WTC11 (cell line): ENCODE measurements at regions not wholly inside any gene's neighbourhood (a gene's known extent, or its start where the extent isn't known, plus 50 kb on each side); places are given as distances from the start of the nearest gene placed in this dataset.

Experiments
- ATAC-seq: fragments of 200-7000 bp; cut with Tn5 transposase; 2 replicates; pipeline ENCODE4 v1.10.0; 2021; ENCODE audit warnings: mild to moderate bottlenecking, moderate library complexity
- CTCF ChIA-PET: fragments of 300-600 bp; sonication (Branson Sonifier 250); formaldehyde crosslinking; loops from one replicate; lab custom pipeline; 2021; ENCODE audit warnings: antibody characterized with exemption; lab: Charles Lee
- POLR2A ChIA-PET: fragments of 350-600 bp; sonication (Branson Sonifier 250); formaldehyde crosslinking; loops from one replicate; lab custom pipeline; 2021; ENCODE audit warnings: antibody characterized with exemption; lab: Charles Lee
- DNase-seq: peaks from one replicate; pipeline ENCODE4 v3.0.0; 2021; ENCODE audit warnings: low spot score
- H3K27ac Mint-ChIP-seq: 2 replicates; pipeline ENCODE4 v1.8.0; 2021; ENCODE audit warnings: mixed read lengths
- H3K27me3 Mint-ChIP-seq: 2 replicates; pipeline ENCODE4 v1.8.0; 2021; ENCODE audit warnings: low read depth, mild to moderate bottlenecking, moderate library complexity, mixed read lengths
- H3K36me3 Mint-ChIP-seq: 2 replicates; pipeline ENCODE4 v1.8.0; 2021; ENCODE audit warnings: mixed read lengths
- H3K4me1 Mint-ChIP-seq: 2 replicates; pipeline ENCODE4 v1.8.0; 2022; ENCODE audit warnings: mixed read lengths
- H3K4me3 Mint-ChIP-seq: 2 replicates; pipeline ENCODE4 v1.8.0; 2021; ENCODE audit warnings: mild to moderate bottlenecking, moderate library complexity, mixed read lengths
- H3K9me3 Mint-ChIP-seq: 2 replicates; pipeline ENCODE4 v1.8.0; 2021; ENCODE audit warnings: mixed read lengths
- ESRRA ChIP-seq: sonication (generic); formaldehyde crosslinking; IDR thresholded peaks from 2 replicates; pipeline ENCODE4 v1.8.1; 2022; ENCODE audit warnings: mild to moderate bottlenecking, missing genetic modification reagents, borderline replicate concordance
- FOXJ3 ChIP-seq: sonication (generic); formaldehyde crosslinking; IDR thresholded peaks from 2 replicates; pipeline ENCODE4 v1.9.0; 2021; ENCODE audit warnings: missing genetic modification reagents, mild to moderate bottlenecking, borderline replicate concordance
- IRF2 ChIP-seq: sonication (generic); formaldehyde crosslinking; IDR thresholded peaks from 2 replicates; pipeline ENCODE4 v1.8.0; 2022; ENCODE audit warnings: low read depth, missing genetic modification reagents, borderline replicate concordance
- JAZF1 ChIP-seq: fragments of 250-450 bp; sonication (Bioruptor Pico); IDR thresholded peaks from 2 replicates; pipeline ENCODE4 v1.9.0; 2021; ENCODE audit warnings: moderate library complexity, mild to moderate bottlenecking, inconsistent platforms
- NFE2L1 ChIP-seq: sonication (generic); formaldehyde crosslinking; IDR thresholded peaks from 2 replicates; pipeline ENCODE4 v1.8.1; 2023; ENCODE audit warnings: missing genetic modification reagents
- NFYB ChIP-seq: sonication (generic); formaldehyde crosslinking; conservative IDR thresholded peaks from 2 replicates; pipeline ENCODE4 v1.8.0; 2022; ENCODE audit warnings: low read depth, missing genetic modification reagents
- NR2C2 ChIP-seq: sonication (generic); formaldehyde crosslinking; IDR thresholded peaks from 2 replicates; pipeline ENCODE4 v1.8.0; 2022; ENCODE audit warnings: mild to moderate bottlenecking, missing genetic modification reagents
- SP1 ChIP-seq: sonication (generic); formaldehyde crosslinking; conservative IDR thresholded peaks from 2 replicates; pipeline ENCODE4 v1.8.1; 2022; ENCODE audit warnings: missing genetic modification reagents
- TP53 ChIP-seq: sonication (generic); formaldehyde crosslinking; IDR thresholded peaks from 2 replicates; pipeline ENCODE4 v1.8.1; 2023; ENCODE audit warnings: mild to moderate bottlenecking, missing genetic modification reagents
- USF2 ChIP-seq: sonication (generic); formaldehyde crosslinking; IDR thresholded peaks from 2 replicates; pipeline ENCODE4 v1.8.1; 2023; ENCODE audit warnings: mild to moderate bottlenecking, missing genetic modification reagents, moderate library complexity
- ZNF219 ChIP-seq: sonication (generic); formaldehyde crosslinking; IDR thresholded peaks from 2 replicates; pipeline ENCODE4 v1.8.0; 2023; ENCODE audit warnings: missing genetic modification reagents, mild to moderate bottlenecking, borderline replicate concordance
- ZNF263 ChIP-seq: sonication (generic); formaldehyde crosslinking; IDR thresholded peaks from 2 replicates; pipeline ENCODE4 v1.8.1; 2022; ENCODE audit warnings: low read depth, mild to moderate bottlenecking, moderate library complexity, missing genetic modification reagents
- TF ChIP-seq, protein P1 (sequence below): sonication (generic); formaldehyde crosslinking; IDR thresholded peaks from 2 replicates; pipeline ENCODE4 v1.8.0; 2023; ENCODE audit warnings: missing genetic modification reagents, mild to moderate bottlenecking, borderline replicate concordance
- TF ChIP-seq, protein P2 (sequence below): fragments of 250-450 bp; sonication (Bioruptor Pico); conservative IDR thresholded peaks from 2 replicates; pipeline ENCODE4 v1.9.0; 2021; ENCODE audit warnings: mild to moderate bottlenecking
- TF ChIP-seq, protein P3 (sequence below): sonication (generic); formaldehyde crosslinking; IDR thresholded peaks from 2 replicates; pipeline ENCODE4 v1.8.1; 2022; ENCODE audit warnings: low read depth, missing genetic modification reagents, borderline replicate concordance
- TF ChIP-seq, protein P4 (sequence below): sonication (generic); formaldehyde crosslinking; IDR thresholded peaks from 2 replicates; pipeline ENCODE4 v1.8.1; 2023; ENCODE audit warnings: mild to moderate bottlenecking, missing genetic modification reagents
- TF ChIP-seq, protein P5 (sequence below): sonication (generic); formaldehyde crosslinking; IDR thresholded peaks from 2 replicates; pipeline ENCODE4 v1.8.1; 2022; ENCODE audit warnings: low read depth, mild to moderate bottlenecking, moderate library complexity, missing genetic modification reagents, borderline replicate concordance

DNA sequence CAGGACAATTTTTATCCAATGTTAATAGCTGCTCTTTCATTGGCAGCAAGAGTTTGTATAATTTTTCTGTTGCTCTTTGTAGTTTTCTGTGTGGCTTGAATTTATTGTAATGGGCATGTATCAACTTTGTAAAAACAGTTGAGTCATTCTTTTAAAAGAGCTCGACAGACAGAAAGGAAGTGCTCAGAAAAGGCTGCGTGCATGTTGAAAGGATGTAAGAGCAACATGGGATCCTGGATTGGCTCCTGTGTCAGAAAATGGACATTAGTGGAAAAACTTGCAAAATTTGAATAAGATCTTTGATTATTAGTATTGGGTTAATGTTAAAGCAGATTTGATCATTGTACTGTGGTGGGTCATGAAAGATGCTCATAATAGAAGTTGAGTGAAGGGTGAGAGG lies 93.3 kb upstream of the CDC42EP3 start:
- no peak for DNase-seq
- H3K36me3 Mint-ChIP-seq: peaks cover 2% of the 10 kb centered on the region; the same call in 1 of the 2 replicates

More for the DNA sequence above, 93.3 kb upstream of the CDC42EP3 start:
- Mint-ChIP-seq H3K4me1 (peaks cover 12% of the 10 kb centered on the region), H3K4me3 (no peak overlapping the region), H3K9me3 (peaks cover 6% of the 10 kb centered on the region; the same call in 1 of the 2 replicates), H3K27ac (no peak overlapping the region), H3K27me3 (no peaks in the 10 kb centered on the region)
- ATAC-seq: no peak
- TF ChIP-seq ZNF263 (CRISPR knock-in tag): no peak
- TF ChIP-seq FOXJ3: no peak
- TF ChIP-seq, protein P1, sequence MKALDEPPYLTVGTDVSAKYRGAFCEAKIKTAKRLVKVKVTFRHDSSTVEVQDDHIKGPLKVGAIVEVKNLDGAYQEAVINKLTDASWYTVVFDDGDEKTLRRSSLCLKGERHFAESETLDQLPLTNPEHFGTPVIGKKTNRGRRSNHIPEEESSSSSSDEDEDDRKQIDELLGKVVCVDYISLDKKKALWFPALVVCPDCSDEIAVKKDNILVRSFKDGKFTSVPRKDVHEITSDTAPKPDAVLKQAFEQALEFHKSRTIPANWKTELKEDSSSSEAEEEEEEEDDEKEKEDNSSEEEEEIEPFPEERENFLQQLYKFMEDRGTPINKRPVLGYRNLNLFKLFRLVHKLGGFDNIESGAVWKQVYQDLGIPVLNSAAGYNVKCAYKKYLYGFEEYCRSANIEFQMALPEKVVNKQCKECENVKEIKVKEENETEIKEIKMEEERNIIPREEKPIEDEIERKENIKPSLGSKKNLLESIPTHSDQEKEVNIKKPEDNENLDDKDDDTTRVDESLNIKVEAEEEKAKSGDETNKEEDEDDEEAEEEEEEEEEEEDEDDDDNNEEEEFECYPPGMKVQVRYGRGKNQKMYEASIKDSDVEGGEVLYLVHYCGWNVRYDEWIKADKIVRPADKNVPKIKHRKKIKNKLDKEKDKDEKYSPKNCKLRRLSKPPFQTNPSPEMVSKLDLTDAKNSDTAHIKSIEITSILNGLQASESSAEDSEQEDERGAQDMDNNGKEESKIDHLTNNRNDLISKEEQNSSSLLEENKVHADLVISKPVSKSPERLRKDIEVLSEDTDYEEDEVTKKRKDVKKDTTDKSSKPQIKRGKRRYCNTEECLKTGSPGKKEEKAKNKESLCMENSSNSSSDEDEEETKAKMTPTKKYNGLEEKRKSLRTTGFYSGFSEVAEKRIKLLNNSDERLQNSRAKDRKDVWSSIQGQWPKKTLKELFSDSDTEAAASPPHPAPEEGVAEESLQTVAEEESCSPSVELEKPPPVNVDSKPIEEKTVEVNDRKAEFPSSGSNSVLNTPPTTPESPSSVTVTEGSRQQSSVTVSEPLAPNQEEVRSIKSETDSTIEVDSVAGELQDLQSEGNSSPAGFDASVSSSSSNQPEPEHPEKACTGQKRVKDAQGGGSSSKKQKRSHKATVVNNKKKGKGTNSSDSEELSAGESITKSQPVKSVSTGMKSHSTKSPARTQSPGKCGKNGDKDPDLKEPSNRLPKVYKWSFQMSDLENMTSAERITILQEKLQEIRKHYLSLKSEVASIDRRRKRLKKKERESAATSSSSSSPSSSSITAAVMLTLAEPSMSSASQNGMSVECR (CRISPR knock-in tag): no peak
- TF ChIP-seq, protein P2, sequence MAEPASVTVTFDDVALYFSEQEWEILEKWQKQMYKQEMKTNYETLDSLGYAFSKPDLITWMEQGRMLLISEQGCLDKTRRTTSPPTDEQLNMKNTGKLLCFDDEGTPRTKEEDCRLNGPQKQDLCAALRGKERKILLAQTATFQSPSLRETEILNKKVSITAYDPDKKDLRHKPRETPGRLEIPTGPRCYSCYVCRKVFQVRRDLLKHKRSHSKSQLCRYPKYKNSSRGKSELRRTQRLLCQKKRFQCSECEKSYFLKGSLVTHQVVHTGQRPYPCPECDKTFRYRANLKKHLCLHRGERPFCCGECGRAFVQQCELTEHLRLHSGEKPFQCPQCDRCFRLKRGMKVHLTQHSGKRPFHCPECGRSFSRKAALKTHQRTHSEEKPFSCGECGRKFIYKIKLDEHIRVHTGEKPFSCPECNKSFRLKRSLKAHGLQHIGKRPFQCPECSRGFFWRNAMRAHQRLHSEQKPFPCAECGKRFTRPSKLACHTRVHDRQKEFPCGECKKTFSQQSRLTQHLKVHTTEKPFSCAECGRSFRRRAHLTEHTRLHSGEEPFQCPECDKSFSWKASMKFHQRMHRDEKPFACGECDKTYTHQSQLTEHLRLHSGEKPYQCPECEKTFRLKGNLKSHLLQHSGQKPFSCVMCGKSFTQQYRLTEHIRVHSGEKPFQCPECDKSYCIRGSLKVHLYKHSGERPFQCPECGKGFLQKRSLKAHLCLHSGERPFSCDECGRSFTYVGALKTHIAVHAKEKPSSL: no peak
- TF ChIP-seq NFYB (CRISPR knock-in tag): no peak
- TF ChIP-seq NR2C2 (CRISPR knock-in tag): no peak
- TF ChIP-seq, protein P3, sequence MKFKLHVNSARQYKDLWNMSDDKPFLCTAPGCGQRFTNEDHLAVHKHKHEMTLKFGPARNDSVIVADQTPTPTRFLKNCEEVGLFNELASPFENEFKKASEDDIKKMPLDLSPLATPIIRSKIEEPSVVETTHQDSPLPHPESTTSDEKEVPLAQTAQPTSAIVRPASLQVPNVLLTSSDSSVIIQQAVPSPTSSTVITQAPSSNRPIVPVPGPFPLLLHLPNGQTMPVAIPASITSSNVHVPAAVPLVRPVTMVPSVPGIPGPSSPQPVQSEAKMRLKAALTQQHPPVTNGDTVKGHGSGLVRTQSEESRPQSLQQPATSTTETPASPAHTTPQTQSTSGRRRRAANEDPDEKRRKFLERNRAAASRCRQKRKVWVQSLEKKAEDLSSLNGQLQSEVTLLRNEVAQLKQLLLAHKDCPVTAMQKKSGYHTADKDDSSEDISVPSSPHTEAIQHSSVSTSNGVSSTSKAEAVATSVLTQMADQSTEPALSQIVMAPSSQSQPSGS (CRISPR knock-in tag): no peak
- TF ChIP-seq USF2 (CRISPR knock-in tag): no peak
- TF ChIP-seq, protein P4, sequence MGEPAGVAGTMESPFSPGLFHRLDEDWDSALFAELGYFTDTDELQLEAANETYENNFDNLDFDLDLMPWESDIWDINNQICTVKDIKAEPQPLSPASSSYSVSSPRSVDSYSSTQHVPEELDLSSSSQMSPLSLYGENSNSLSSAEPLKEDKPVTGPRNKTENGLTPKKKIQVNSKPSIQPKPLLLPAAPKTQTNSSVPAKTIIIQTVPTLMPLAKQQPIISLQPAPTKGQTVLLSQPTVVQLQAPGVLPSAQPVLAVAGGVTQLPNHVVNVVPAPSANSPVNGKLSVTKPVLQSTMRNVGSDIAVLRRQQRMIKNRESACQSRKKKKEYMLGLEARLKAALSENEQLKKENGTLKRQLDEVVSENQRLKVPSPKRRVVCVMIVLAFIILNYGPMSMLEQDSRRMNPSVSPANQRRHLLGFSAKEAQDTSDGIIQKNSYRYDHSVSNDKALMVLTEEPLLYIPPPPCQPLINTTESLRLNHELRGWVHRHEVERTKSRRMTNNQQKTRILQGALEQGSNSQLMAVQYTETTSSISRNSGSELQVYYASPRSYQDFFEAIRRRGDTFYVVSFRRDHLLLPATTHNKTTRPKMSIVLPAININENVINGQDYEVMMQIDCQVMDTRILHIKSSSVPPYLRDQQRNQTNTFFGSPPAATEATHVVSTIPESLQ: no peak
- TF ChIP-seq IRF2 (CRISPR knock-in tag): no peak
- no peak for TF ChIP-seq ESRRA
- TF ChIP-seq TP53 (CRISPR knock-in tag): no peak
- TF ChIP-seq, protein P5, sequence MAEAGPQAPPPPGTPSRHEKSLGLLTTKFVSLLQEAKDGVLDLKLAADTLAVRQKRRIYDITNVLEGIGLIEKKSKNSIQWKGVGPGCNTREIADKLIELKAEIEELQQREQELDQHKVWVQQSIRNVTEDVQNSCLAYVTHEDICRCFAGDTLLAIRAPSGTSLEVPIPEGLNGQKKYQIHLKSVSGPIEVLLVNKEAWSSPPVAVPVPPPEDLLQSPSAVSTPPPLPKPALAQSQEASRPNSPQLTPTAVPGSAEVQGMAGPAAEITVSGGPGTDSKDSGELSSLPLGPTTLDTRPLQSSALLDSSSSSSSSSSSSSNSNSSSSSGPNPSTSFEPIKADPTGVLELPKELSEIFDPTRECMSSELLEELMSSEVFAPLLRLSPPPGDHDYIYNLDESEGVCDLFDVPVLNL (CRISPR knock-in tag): no peak
- TF ChIP-seq SP1 (CRISPR knock-in tag): no peak
- no peak for TF ChIP-seq JAZF1 (CRISPR knock-in tag)
- no peak for TF ChIP-seq NFE2L1 (CRISPR knock-in tag)
- TF ChIP-seq ZNF219 (CRISPR knock-in tag): no peak
- ChIA-PET CTCF (no interaction called here), POLR2A (no interaction called here)
